RWPE2 (cell line): ENCODE measurements at regions not wholly inside any gene's neighbourhood (a gene's known extent, or its start where the extent isn't known, plus 50 kb on each side); places are given as distances from the start of the nearest gene placed in this dataset.

Experiments used
- ATAC-seq: fragments of 200-7000 bp; cut with Tn5 transposase; 3 replicates; pipeline ENCODE4 v1.9.1; 2021; ENCODE audit warnings: low read depth
- DNase-seq: peaks from one replicate; pipeline ENCODE4 v3.0.0-alpha.2; 2020; ENCODE audit warnings: low spot score
- H3K27ac ChIP-seq: fragments of 450-650 bp; 2 replicates; pipeline ENCODE4 v1.5.1; 2017; ENCODE audit warnings: mild to moderate bottlenecking; ENCODE audit not compliant: poor library complexity, severe bottlenecking
- H3K27me3 ChIP-seq: fragments of 250-450 bp; sonication (Bioruptor Pico); 2 replicates; pipeline ENCODE4 v1.5.1; 2021; ENCODE audit warnings: mild to moderate bottlenecking, moderate library complexity; ENCODE audit not compliant: insufficient read depth, poor library complexity, severe bottlenecking
- H3K36me3 ChIP-seq: fragments of 250-450 bp; sonication (Bioruptor Pico); 2 replicates; pipeline ENCODE4 v1.5.1; 2020; ENCODE audit warnings: low read depth, mild to moderate bottlenecking, moderate library complexity
- H3K4me1 ChIP-seq: fragments of 250-450 bp; sonication (Bioruptor Pico); 2 replicates; pipeline ENCODE4 v1.5.1; 2021; ENCODE audit warnings: mild to moderate bottlenecking, moderate library complexity; ENCODE audit not compliant: insufficient read depth, poor library complexity, severe bottlenecking
- H3K4me3 ChIP-seq: fragments of 250-450 bp; sonication (Bioruptor Pico); 2 replicates; pipeline ENCODE4 v1.5.1; 2021; ENCODE audit warnings: mild to moderate bottlenecking, moderate library complexity; ENCODE audit not compliant: severe bottlenecking
- H3K9me3 ChIP-seq: fragments of 250-450 bp; sonication (Bioruptor Pico); 2 replicates; pipeline ENCODE4 v1.5.1; 2021; ENCODE audit warnings: mild to moderate bottlenecking, moderate library complexity; ENCODE audit not compliant: severe bottlenecking
- CTCF ChIP-seq: fragments of 450-650 bp; IDR thresholded peaks from one replicate; pipeline ENCODE4 v1.5.1; 2017; ENCODE audit warnings: mild to moderate bottlenecking, moderate library complexity; ENCODE audit not compliant: poor library complexity, severe bottlenecking

GRCh38 chr12:25872137-25872536 lies 86.3 kb upstream of the RASSF8 start:
- no peak for DNase-seq
- no peaks in the 10 kb centered on the region for H3K36me3 ChIP-seq
- no peak for TF ChIP-seq CTCF
- H3K4me1 ChIP-seq = no peaks in the 10 kb centered on the region
- H3K27me3 ChIP-seq = no peaks in the 10 kb centered on the region
- H3K9me3 ChIP-seq = no peaks in the 10 kb centered on the region
- no peak overlapping the region for H3K27ac ChIP-seq
- no peak overlapping the region for H3K4me3 ChIP-seq
- ATAC-seq = no peak

GRCh38 chr12:25875661-25876060 lies 82.8 kb upstream of the RASSF8 start:
- no peaks in the 10 kb centered on the region for H3K36me3 ChIP-seq
- H3K27me3 ChIP-seq = no peaks in the 10 kb centered on the region
- H3K4me1 ChIP-seq = no peaks in the 10 kb centered on the region
- H3K9me3 ChIP-seq = no peaks in the 10 kb centered on the region
- no peak overlapping the region for H3K27ac ChIP-seq
- no peak overlapping the region for H3K4me3 ChIP-seq
- DNase-seq = no peak
- ATAC-seq = no peak
- TF ChIP-seq CTCF = no peak

- no peak for TF ChIP-seq CTCF
- no peak for DNase-seq
- H3K27ac ChIP-seq = no peak overlapping the region
Observed at GRCh38 chr12:25876383-25877045, 82.0 kb upstream of the RASSF8 start.

GRCh38 chr12:25877446-25877845 lies 81.0 kb upstream of the RASSF8 start:
- ATAC-seq = no peak

More at GRCh38 chr12:25876383-25877045, 82.0 kb upstream of the RASSF8 start:
- H3K9me3 ChIP-seq = no peaks in the 10 kb centered on the region
- H3K27me3 ChIP-seq = no peaks in the 10 kb centered on the region
- H3K4me3 ChIP-seq = no peak overlapping the region
- ATAC-seq = no peak
- no peaks in the 10 kb centered on the region for H3K4me1 ChIP-seq
- H3K36me3 ChIP-seq = no peaks in the 10 kb centered on the region

More at GRCh38 chr12:25877446-25877845, 81.0 kb upstream of the RASSF8 start:
- Histone ChIP-seq H3K36me3 (no peaks in the 10 kb centered on the region), H3K27ac (no peak overlapping the region), H3K4me1 (no peaks in the 10 kb centered on the region), H3K4me3 (no peak overlapping the region), H3K9me3 (no peaks in the 10 kb centered on the region), H3K27me3 (no peaks in the 10 kb centered on the region)
- no peak for TF ChIP-seq CTCF
- no peak for DNase-seq
